WTC11 (cell line): ENCODE measurements at regions not wholly inside any gene's neighbourhood (a gene's known extent, or its start where the extent isn't known, plus 50 kb on each side); places are given as distances from the start of the nearest gene placed in this dataset.
"Not testable (repeated sequence)": the region's sequence is repeated elsewhere in the genome, so short reads cannot be mapped to it uniquely, and the experiment has no call there.

Experiments used
- ATAC-seq: fragments of 200-7000 bp; cut with Tn5 transposase; 2 replicates; pipeline ENCODE4 v1.10.0; 2021; ENCODE audit warnings: mild to moderate bottlenecking, moderate library complexity
- CTCF ChIA-PET: fragments of 300-600 bp; sonication (Branson Sonifier 250); formaldehyde crosslinking; loops from one replicate; lab custom pipeline; 2021; ENCODE audit warnings: antibody characterized with exemption; lab: Charles Lee
- POLR2A ChIA-PET: fragments of 350-600 bp; sonication (Branson Sonifier 250); formaldehyde crosslinking; loops from one replicate; lab custom pipeline; 2021; ENCODE audit warnings: antibody characterized with exemption; lab: Charles Lee
- DNase-seq: peaks from one replicate; pipeline ENCODE4 v3.0.0; 2021; ENCODE audit warnings: low spot score
- H3K27ac Mint-ChIP-seq: 2 replicates; pipeline ENCODE4 v1.8.0; 2021; ENCODE audit warnings: mixed read lengths
- H3K27me3 Mint-ChIP-seq: 2 replicates; pipeline ENCODE4 v1.8.0; 2021; ENCODE audit warnings: low read depth, mild to moderate bottlenecking, moderate library complexity, mixed read lengths
- H3K36me3 Mint-ChIP-seq: 2 replicates; pipeline ENCODE4 v1.8.0; 2021; ENCODE audit warnings: mixed read lengths
- H3K4me1 Mint-ChIP-seq: 2 replicates; pipeline ENCODE4 v1.8.0; 2022; ENCODE audit warnings: mixed read lengths
- H3K4me3 Mint-ChIP-seq: 2 replicates; pipeline ENCODE4 v1.8.0; 2021; ENCODE audit warnings: mild to moderate bottlenecking, moderate library complexity, mixed read lengths
- H3K9me3 Mint-ChIP-seq: 2 replicates; pipeline ENCODE4 v1.8.0; 2021; ENCODE audit warnings: mixed read lengths
- ETV6 ChIP-seq: sonication (generic); formaldehyde crosslinking; IDR thresholded peaks from 2 replicates; pipeline ENCODE4 v1.8.1; 2022; ENCODE audit warnings: mild to moderate bottlenecking, missing genetic modification reagents
- FOXJ3 ChIP-seq: sonication (generic); formaldehyde crosslinking; IDR thresholded peaks from 2 replicates; pipeline ENCODE4 v1.9.0; 2021; ENCODE audit warnings: missing genetic modification reagents, mild to moderate bottlenecking, borderline replicate concordance
- KAT7 ChIP-seq: sonication (generic); formaldehyde crosslinking; IDR thresholded peaks from 2 replicates; pipeline ENCODE4 v1.8.1; 2023; ENCODE audit warnings: missing genetic modification reagents, mild to moderate bottlenecking, borderline replicate concordance
- NFE2L1 ChIP-seq: sonication (generic); formaldehyde crosslinking; IDR thresholded peaks from 2 replicates; pipeline ENCODE4 v1.8.1; 2023; ENCODE audit warnings: missing genetic modification reagents
- NR1H2 ChIP-seq: sonication (generic); formaldehyde crosslinking; IDR thresholded peaks from 2 replicates; pipeline ENCODE4 v1.9.0; 2021; ENCODE audit warnings: mild to moderate bottlenecking, moderate library complexity, missing genetic modification reagents
- RELA ChIP-seq: sonication (generic); formaldehyde crosslinking; IDR thresholded peaks from 2 replicates; pipeline ENCODE4 v1.8.1; 2022; ENCODE audit warnings: missing genetic modification reagents, mild to moderate bottlenecking, borderline replicate concordance
- RORB ChIP-seq: fragments of 250-450 bp; sonication (Bioruptor Pico); IDR thresholded peaks from 2 replicates; pipeline ENCODE4 v1.9.0; 2021; ENCODE audit warnings: mild to moderate bottlenecking
- SMAD4 ChIP-seq: sonication (generic); formaldehyde crosslinking; IDR thresholded peaks from 2 replicates; pipeline ENCODE4 v1.8.0; 2022; ENCODE audit warnings: mild to moderate bottlenecking, missing genetic modification reagents
- TEAD4 ChIP-seq: sonication (generic); formaldehyde crosslinking; IDR thresholded peaks from 2 replicates; pipeline ENCODE4 v1.8.0; 2022; ENCODE audit warnings: mild to moderate bottlenecking, missing genetic modification reagents
- ZBTB21 ChIP-seq: sonication (generic); formaldehyde crosslinking; IDR thresholded peaks from 2 replicates; pipeline ENCODE4 v1.8.1; 2023; ENCODE audit warnings: mild to moderate bottlenecking, missing genetic modification reagents, borderline replicate concordance
- ZNF232 ChIP-seq: sonication (generic); formaldehyde crosslinking; IDR thresholded peaks from 2 replicates; pipeline ENCODE4 v1.8.0; 2022; ENCODE audit warnings: mild to moderate bottlenecking, missing genetic modification reagents
- TF ChIP-seq, protein P1 (sequence below): fragments of 250-450 bp; sonication (Bioruptor Pico); IDR thresholded peaks from 2 replicates; pipeline ENCODE4 v1.8.0; 2021; ENCODE audit warnings: mild to moderate bottlenecking
- TF ChIP-seq, protein P2 (sequence below): sonication (generic); formaldehyde crosslinking; IDR thresholded peaks from 2 replicates; pipeline ENCODE4 v1.8.1; 2023; ENCODE audit warnings: mild to moderate bottlenecking, missing genetic modification reagents, moderate library complexity
- TF ChIP-seq, protein P3 (sequence below): sonication (generic); formaldehyde crosslinking; IDR thresholded peaks from 2 replicates; pipeline ENCODE4 v1.8.1; 2023; ENCODE audit warnings: mild to moderate bottlenecking, missing genetic modification reagents
- TF ChIP-seq, protein P4 (sequence below): sonication (generic); formaldehyde crosslinking; IDR thresholded peaks from 2 replicates; pipeline ENCODE4 v1.8.0; 2022; ENCODE audit warnings: mild to moderate bottlenecking, missing genetic modification reagents
- TF ChIP-seq, protein P5 (sequence below): sonication (generic); formaldehyde crosslinking; IDR thresholded peaks from 2 replicates; pipeline ENCODE4 v1.8.1; 2022; ENCODE audit warnings: mild to moderate bottlenecking, missing genetic modification reagents, moderate library complexity, borderline replicate concordance
- TF ChIP-seq, protein P6 (sequence below): sonication (generic); formaldehyde crosslinking; conservative IDR thresholded peaks from 2 replicates; pipeline ENCODE4 v1.8.1; 2022; ENCODE audit warnings: mild to moderate bottlenecking, missing genetic modification reagents
- TF ChIP-seq, protein P7 (sequence below): fragments of 200-600 bp; IDR thresholded peaks from 2 replicates; pipeline ENCODE4 v1.8.0; 2022; ENCODE audit warnings: antibody characterized with exemption
- TF ChIP-seq, protein P8 (sequence below): fragments of 250-450 bp; sonication (Bioruptor Pico); IDR thresholded peaks from 2 replicates; pipeline ENCODE4 v1.9.0; 2021; ENCODE audit warnings: moderate library complexity, mild to moderate bottlenecking, inconsistent platforms, borderline replicate concordance
- TF ChIP-seq, protein P9 (sequence below): sonication (generic); formaldehyde crosslinking; conservative IDR thresholded peaks from 2 replicates; pipeline ENCODE4 v1.8.1; 2023; ENCODE audit warnings: mild to moderate bottlenecking, low read depth, missing genetic modification reagents, moderate library complexity

DNA sequence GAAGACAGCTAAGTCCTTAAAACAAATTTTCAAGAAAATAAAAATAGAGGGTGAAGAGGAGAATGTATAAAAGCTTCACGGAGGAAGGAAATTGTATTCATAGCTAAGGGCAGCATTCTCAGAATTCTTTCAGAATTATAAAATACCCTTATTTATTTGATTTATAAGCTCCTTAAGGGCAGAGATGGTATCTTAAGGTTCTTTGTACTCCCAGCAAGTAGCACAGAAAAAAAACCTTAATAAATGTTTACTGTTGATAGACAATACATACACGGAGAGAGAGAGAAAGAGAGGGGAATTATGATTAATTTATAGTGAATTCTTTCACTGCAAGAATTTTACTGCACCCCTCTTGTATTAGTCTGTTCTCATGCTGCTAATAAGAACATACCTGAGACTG lies 375.6 kb upstream of the CCDC54 start (continued):
- TF ChIP-seq, protein P1, sequence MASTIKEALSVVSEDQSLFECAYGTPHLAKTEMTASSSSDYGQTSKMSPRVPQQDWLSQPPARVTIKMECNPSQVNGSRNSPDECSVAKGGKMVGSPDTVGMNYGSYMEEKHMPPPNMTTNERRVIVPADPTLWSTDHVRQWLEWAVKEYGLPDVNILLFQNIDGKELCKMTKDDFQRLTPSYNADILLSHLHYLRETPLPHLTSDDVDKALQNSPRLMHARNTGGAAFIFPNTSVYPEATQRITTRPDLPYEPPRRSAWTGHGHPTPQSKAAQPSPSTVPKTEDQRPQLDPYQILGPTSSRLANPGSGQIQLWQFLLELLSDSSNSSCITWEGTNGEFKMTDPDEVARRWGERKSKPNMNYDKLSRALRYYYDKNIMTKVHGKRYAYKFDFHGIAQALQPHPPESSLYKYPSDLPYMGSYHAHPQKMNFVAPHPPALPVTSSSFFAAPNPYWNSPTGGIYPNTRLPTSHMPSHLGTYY (CRISPR knock-in tag), result no peak
- TF ChIP-seq FOXJ3 (CRISPR knock-in tag) (no peak), NR1H2 (CRISPR knock-in tag) (no peak)
- TF ChIP-seq, protein P2, sequence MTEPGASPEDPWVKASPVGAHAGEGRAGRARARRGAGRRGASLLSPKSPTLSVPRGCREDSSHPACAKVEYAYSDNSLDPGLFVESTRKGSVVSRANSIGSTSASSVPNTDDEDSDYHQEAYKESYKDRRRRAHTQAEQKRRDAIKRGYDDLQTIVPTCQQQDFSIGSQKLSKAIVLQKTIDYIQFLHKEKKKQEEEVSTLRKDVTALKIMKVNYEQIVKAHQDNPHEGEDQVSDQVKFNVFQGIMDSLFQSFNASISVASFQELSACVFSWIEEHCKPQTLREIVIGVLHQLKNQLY (CRISPR knock-in tag), result no peak

DNA sequence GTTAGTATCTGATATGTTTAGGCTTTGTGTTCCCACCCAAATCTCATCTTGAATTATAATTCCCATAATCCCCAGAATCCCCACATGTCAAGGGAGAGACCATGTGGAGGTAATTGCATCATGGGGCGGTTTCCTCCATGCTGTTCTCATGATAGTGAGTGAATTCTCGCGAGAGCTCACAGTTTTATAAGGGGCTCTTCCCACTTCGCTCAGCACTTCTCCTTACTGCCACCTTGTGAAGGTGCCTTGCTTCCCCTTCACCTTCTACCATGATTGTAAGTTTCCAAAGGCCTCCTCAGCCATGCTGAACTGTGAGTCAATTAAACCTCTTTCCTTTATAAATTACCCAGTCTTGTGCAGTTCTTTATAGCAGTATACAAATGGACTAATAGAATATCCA lies 371.9 kb upstream of the CCDC54 start:
- POLR2A ChIA-PET, H3K4me1 Mint-ChIP-seq, H3K27me3 Mint-ChIP-seq, DNase-seq, H3K4me3 Mint-ChIP-seq, H3K27ac Mint-ChIP-seq: not testable (repeated sequence)
- ATAC-seq, result peak; percentile 55; the same call in 1 of the 2 replicates
- CTCF ChIA-PET, result interaction anchor here (0.6 kb wide), 1 partner anchor 70 kb away, joined by 4 read pairs; no protein-coding TSS in a partner anchor
- peaks cover 36% of the 10 kb centered on the region for H3K9me3 Mint-ChIP-seq
- peaks cover 34% of the 10 kb centered on the region for H3K36me3 Mint-ChIP-seq

DNA sequence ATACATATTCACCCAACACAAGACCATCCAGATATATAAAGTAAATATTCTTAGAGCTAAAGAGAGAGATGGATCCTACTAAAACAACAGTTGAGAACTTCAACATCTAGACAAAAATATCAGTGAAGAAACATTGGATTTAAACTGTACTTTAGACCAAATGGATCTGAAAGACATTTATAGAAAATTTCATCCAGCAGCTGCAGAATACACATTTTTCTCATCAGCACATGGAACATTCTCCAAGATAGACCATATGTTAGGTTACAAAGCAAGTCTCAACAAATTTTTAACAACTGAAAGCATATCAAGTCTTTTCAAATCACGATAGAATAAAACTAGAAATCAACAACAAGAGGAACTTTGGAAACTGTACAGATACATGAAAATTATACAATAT lies 369.0 kb upstream of the CCDC54 start:
- peaks cover 27% of the 10 kb centered on the region for H3K9me3 Mint-ChIP-seq
- H3K4me1 Mint-ChIP-seq, result no peaks in the 10 kb centered on the region
- ATAC-seq (no peak), DNase-seq (no peak)
- H3K36me3 Mint-ChIP-seq, result peaks cover 13% of the 10 kb centered on the region
- no peaks in the 10 kb centered on the region for H3K27me3 Mint-ChIP-seq
- TF ChIP-seq SMAD4 (CRISPR knock-in tag), result no peak
- TF ChIP-seq RORB (CRISPR knock-in tag), result no peak
- no peak for TF ChIP-seq KAT7 (CRISPR knock-in tag)
- TF ChIP-seq NR1H2 (CRISPR knock-in tag), result no peak
- TF ChIP-seq, protein P3, sequence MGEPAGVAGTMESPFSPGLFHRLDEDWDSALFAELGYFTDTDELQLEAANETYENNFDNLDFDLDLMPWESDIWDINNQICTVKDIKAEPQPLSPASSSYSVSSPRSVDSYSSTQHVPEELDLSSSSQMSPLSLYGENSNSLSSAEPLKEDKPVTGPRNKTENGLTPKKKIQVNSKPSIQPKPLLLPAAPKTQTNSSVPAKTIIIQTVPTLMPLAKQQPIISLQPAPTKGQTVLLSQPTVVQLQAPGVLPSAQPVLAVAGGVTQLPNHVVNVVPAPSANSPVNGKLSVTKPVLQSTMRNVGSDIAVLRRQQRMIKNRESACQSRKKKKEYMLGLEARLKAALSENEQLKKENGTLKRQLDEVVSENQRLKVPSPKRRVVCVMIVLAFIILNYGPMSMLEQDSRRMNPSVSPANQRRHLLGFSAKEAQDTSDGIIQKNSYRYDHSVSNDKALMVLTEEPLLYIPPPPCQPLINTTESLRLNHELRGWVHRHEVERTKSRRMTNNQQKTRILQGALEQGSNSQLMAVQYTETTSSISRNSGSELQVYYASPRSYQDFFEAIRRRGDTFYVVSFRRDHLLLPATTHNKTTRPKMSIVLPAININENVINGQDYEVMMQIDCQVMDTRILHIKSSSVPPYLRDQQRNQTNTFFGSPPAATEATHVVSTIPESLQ, result no peak
- TF ChIP-seq, protein P4, sequence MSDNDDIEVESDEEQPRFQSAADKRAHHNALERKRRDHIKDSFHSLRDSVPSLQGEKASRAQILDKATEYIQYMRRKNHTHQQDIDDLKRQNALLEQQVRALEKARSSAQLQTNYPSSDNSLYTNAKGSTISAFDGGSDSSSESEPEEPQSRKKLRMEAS (CRISPR knock-in tag), result no peak
- TF ChIP-seq, protein P5, sequence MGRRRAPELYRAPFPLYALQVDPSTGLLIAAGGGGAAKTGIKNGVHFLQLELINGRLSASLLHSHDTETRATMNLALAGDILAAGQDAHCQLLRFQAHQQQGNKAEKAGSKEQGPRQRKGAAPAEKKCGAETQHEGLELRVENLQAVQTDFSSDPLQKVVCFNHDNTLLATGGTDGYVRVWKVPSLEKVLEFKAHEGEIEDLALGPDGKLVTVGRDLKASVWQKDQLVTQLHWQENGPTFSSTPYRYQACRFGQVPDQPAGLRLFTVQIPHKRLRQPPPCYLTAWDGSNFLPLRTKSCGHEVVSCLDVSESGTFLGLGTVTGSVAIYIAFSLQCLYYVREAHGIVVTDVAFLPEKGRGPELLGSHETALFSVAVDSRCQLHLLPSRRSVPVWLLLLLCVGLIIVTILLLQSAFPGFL (CRISPR knock-in tag), result no peak
- TF ChIP-seq, protein P6, sequence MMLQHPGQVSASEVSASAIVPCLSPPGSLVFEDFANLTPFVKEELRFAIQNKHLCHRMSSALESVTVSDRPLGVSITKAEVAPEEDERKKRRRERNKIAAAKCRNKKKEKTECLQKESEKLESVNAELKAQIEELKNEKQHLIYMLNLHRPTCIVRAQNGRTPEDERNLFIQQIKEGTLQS, result no peak
- no peak for TF ChIP-seq ZBTB21 (CRISPR knock-in tag)
- TF ChIP-seq, protein P7, sequence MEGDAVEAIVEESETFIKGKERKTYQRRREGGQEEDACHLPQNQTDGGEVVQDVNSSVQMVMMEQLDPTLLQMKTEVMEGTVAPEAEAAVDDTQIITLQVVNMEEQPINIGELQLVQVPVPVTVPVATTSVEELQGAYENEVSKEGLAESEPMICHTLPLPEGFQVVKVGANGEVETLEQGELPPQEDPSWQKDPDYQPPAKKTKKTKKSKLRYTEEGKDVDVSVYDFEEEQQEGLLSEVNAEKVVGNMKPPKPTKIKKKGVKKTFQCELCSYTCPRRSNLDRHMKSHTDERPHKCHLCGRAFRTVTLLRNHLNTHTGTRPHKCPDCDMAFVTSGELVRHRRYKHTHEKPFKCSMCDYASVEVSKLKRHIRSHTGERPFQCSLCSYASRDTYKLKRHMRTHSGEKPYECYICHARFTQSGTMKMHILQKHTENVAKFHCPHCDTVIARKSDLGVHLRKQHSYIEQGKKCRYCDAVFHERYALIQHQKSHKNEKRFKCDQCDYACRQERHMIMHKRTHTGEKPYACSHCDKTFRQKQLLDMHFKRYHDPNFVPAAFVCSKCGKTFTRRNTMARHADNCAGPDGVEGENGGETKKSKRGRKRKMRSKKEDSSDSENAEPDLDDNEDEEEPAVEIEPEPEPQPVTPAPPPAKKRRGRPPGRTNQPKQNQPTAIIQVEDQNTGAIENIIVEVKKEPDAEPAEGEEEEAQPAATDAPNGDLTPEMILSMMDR, result no peak
- TF ChIP-seq, protein P1 (CRISPR knock-in tag), result no peak
- no peak for TF ChIP-seq RELA
- TF ChIP-seq ZNF232 (CRISPR knock-in tag), result no peak
- TF ChIP-seq NFE2L1 (CRISPR knock-in tag), result no peak
- no peak for TF ChIP-seq TEAD4
- TF ChIP-seq, protein P8, sequence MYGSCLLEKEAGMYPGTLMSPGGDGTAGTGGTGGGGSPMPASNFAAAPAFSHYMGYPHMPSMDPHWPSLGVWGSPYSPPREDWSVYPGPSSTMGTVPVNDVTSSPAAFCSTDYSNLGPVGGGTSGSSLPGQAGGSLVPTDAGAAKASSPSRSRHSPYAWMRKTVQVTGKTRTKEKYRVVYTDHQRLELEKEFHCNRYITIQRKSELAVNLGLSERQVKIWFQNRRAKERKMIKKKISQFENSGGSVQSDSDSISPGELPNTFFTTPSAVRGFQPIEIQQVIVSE, result no peak
- TF ChIP-seq, protein P9, sequence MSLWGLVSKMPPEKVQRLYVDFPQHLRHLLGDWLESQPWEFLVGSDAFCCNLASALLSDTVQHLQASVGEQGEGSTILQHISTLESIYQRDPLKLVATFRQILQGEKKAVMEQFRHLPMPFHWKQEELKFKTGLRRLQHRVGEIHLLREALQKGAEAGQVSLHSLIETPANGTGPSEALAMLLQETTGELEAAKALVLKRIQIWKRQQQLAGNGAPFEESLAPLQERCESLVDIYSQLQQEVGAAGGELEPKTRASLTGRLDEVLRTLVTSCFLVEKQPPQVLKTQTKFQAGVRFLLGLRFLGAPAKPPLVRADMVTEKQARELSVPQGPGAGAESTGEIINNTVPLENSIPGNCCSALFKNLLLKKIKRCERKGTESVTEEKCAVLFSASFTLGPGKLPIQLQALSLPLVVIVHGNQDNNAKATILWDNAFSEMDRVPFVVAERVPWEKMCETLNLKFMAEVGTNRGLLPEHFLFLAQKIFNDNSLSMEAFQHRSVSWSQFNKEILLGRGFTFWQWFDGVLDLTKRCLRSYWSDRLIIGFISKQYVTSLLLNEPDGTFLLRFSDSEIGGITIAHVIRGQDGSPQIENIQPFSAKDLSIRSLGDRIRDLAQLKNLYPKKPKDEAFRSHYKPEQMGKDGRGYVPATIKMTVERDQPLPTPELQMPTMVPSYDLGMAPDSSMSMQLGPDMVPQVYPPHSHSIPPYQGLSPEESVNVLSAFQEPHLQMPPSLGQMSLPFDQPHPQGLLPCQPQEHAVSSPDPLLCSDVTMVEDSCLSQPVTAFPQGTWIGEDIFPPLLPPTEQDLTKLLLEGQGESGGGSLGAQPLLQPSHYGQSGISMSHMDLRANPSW (CRISPR knock-in tag), result no peak
- TF ChIP-seq ETV6 (CRISPR knock-in tag), result no peak
- CTCF ChIA-PET, result no interaction called here
- no peak overlapping the region for H3K4me3 Mint-ChIP-seq
- POLR2A ChIA-PET, result interaction anchor here (0.7 kb wide), 1 partner anchor 427 kb away, joined by 6 read pairs; no protein-coding TSS in a partner anchor
- H3K27ac Mint-ChIP-seq, result no peak overlapping the region
